IMR-90 (cell line): ENCODE measurements at regions not wholly inside any gene's neighbourhood (a gene's known extent, or its start where the extent isn't known, plus 50 kb on each side); places are given as distances from the start of the nearest gene placed in this dataset.

Experiments used
- ATAC-seq: fragments of 200-7000 bp; cut with Tn5 transposase; 2 replicates; pipeline ENCODE4 v1.9.1; 2020; ENCODE audit warnings: low read depth, mild to moderate bottlenecking, moderate library complexity
- BruUV-seq: library from RNA; stranded (reverse); fragments of 400-500 nt; replicated peaks from 2 replicates; lab custom pipeline; 2021; lab: Mats Ljungman, UMichigan
- CTCF ChIA-PET: fragments of 300-600 bp; formaldehyde crosslinking; extraction: SDS; loops from one replicate; lab custom pipeline; 2021; ENCODE audit warnings: antibody characterized with exemption; lab: Yijun Ruan, JAX
- POLR2A ChIA-PET: fragments of 300-600 bp; sonication (Branson Sonifier 250); formaldehyde crosslinking; loops from one replicate; lab custom pipeline; 2022; ENCODE audit warnings: antibody characterized with exemption; ENCODE audit not compliant: unreplicated experiment; lab: Charles Lee
- DNase-seq: peaks from one replicate; pipeline ENCODE4 v3.0.0; 2013
- H2AFZ ChIP-seq: replicated peaks from 2 replicates; pipeline ENCODE3; 2013; ENCODE audit warnings: low read length, mild to moderate bottlenecking; ENCODE audit not compliant: poor library complexity
- H2AK5ac ChIP-seq: 2 replicates; pipeline ENCODE4 v1.6.1; 2013; ENCODE audit warnings: low read depth, low read length, inconsistent platforms
- H2AK9ac ChIP-seq: replicated peaks from 2 replicates; pipeline ENCODE3; 2013; ENCODE audit warnings: mild to moderate bottlenecking, low read depth, low read length, moderate library complexity; ENCODE audit not compliant: poor library complexity
- H2BK120ac ChIP-seq: 2 replicates; pipeline ENCODE4 v1.6.1; 2013; ENCODE audit warnings: low read depth, low read length, inconsistent platforms
- H2BK15ac ChIP-seq: 3 replicates; pipeline ENCODE4 v1.6.1; 2013; ENCODE audit warnings: low read depth, low read length, inconsistent platforms
- H2BK20ac ChIP-seq: 2 replicates; pipeline ENCODE4 v1.6.1; 2013; ENCODE audit warnings: low read depth, mild to moderate bottlenecking, inconsistent platforms, low read length, moderate library complexity
- H2BK5ac ChIP-seq: 2 replicates; pipeline ENCODE4 v1.6.1; 2013; ENCODE audit warnings: mild to moderate bottlenecking, low read depth, low read length, inconsistent platforms; ENCODE audit not compliant: poor library complexity, severe bottlenecking
- H3K14ac ChIP-seq: replicated peaks from 2 replicates; pipeline ENCODE4 v1.6.1; 2013; ENCODE audit warnings: low read depth, low read length, inconsistent platforms
- H3K18ac ChIP-seq: 2 replicates; pipeline ENCODE4 v1.6.1; 2013; ENCODE audit warnings: low read depth, low read length, control low read depth
- H3K23ac ChIP-seq: 2 replicates; pipeline ENCODE4 v1.6.1; 2013; ENCODE audit warnings: low read depth, low read length, inconsistent platforms
- H3K27ac ChIP-seq: 2 replicates; pipeline ENCODE4 v1.5.1; 2013; ENCODE audit warnings: mild to moderate bottlenecking, control low read depth, low read length; ENCODE audit not compliant: insufficient read depth
- H3K27me3 ChIP-seq: 2 replicates; pipeline ENCODE4 v1.6.1; 2013; ENCODE audit warnings: low read length; ENCODE audit not compliant: control insufficient read depth, insufficient read depth
- H3K36me3 ChIP-seq: 2 replicates; pipeline ENCODE4 v1.6.1; 2013; ENCODE audit warnings: low read length, mixed read lengths; ENCODE audit not compliant: control insufficient read depth, insufficient read depth
- H3K4ac ChIP-seq: 2 replicates; pipeline ENCODE4 v1.6.1; 2013; ENCODE audit warnings: low read depth, low read length, inconsistent platforms
- H3K4me1 ChIP-seq: 2 replicates; pipeline ENCODE4 v1.6.1; 2013; ENCODE audit warnings: low read length, mixed read lengths; ENCODE audit not compliant: control insufficient read depth, insufficient read depth
- H3K4me2 ChIP-seq: 2 replicates; pipeline ENCODE4 v1.6.1; 2013; ENCODE audit warnings: low read depth, mild to moderate bottlenecking, control low read depth, low read length, moderate library complexity
- H3K4me3 ChIP-seq: 2 replicates; pipeline ENCODE4 v1.5.1; 2013; ENCODE audit warnings: low read depth, mild to moderate bottlenecking, control low read depth, low read length, moderate library complexity; ENCODE audit not compliant: insufficient read depth
- H3K56ac ChIP-seq: 2 replicates; pipeline ENCODE4 v1.6.1; 2013; ENCODE audit warnings: low read length, inconsistent platforms; ENCODE audit not compliant: insufficient read depth; ENCODE audit errors: extremely low read depth
- H3K79me1 ChIP-seq, 2 experiments: 2 replicates each; pipeline ENCODE4 v1.6.1; 2013; ENCODE audit warnings: low read length in 2 of 2, inconsistent platforms in 1 of 2, low read depth in 1 of 2
- H3K9ac ChIP-seq: 2 replicates; pipeline ENCODE4 v1.6.1; 2013; ENCODE audit warnings: low read depth, low read length, control low read depth
- H3K9me1 ChIP-seq: 2 replicates; pipeline ENCODE4 v1.6.1; 2013; ENCODE audit warnings: low read length, inconsistent platforms; ENCODE audit not compliant: insufficient read depth
- H3K9me3 ChIP-seq: 2 replicates; pipeline ENCODE4 v1.6.1; 2013; ENCODE audit warnings: low read length; ENCODE audit not compliant: control insufficient read depth, insufficient read depth
- H4K20me1 ChIP-seq: 2 replicates; pipeline ENCODE4 v1.6.1; 2013; ENCODE audit warnings: low read length, inconsistent platforms; ENCODE audit not compliant: insufficient read depth
- H4K5ac ChIP-seq: 2 replicates; pipeline ENCODE4 v1.6.1; 2013; ENCODE audit warnings: mild to moderate bottlenecking, low read depth, low read length, control low read depth
- H4K8ac ChIP-seq, 2 experiments: 2 replicates each; pipeline ENCODE4 v1.6.1; 2013; ENCODE audit warnings: low read depth in 2 of 2, low read length in 2 of 2, control low read depth in 1 of 2, inconsistent platforms in 1 of 2
- H4K91ac ChIP-seq: 2 replicates; pipeline ENCODE4 v1.6.1; 2013; ENCODE audit warnings: low read depth, low read length, inconsistent platforms; ENCODE audit not compliant: insufficient read depth
- CHD1 ChIP-seq: IDR thresholded peaks from 2 replicates; pipeline ENCODE4 v1.6.1; 2012; ENCODE audit warnings: low read depth, low read length, improper control_type of control experiment
- MAFK ChIP-seq: IDR thresholded peaks from 2 replicates; pipeline ENCODE4 v1.6.1; 2012; ENCODE audit warnings: low read depth, low read length, improper control_type of control experiment
- NFE2L2 ChIP-seq: fragments of 150-350 bp; IDR thresholded peaks from 2 replicates; pipeline ENCODE4 v1.6.1; 2016; ENCODE audit warnings: low read depth, mild to moderate bottlenecking, low read length
- RAD21 ChIP-seq: IDR thresholded peaks from 2 replicates; pipeline ENCODE4 v1.6.1; 2012; ENCODE audit warnings: low read length, improper control_type of control experiment
- RCOR1 ChIP-seq: IDR thresholded peaks from 2 replicates; pipeline ENCODE4 v1.6.1; 2012; ENCODE audit warnings: mild to moderate bottlenecking, low read length, improper control_type of control experiment; ENCODE audit not compliant: insufficient replicate concordance
- SMC3 ChIP-seq: fragments of 150-350 bp; IDR thresholded peaks from 2 replicates; pipeline ENCODE4 v1.6.1; 2016; ENCODE audit warnings: low read depth, mild to moderate bottlenecking, antibody characterized with exemption, low read length, moderate library complexity
- WGBS, 2 experiments: methylation state at CpG; one replicate each; pipeline versions ENCODE4 v1.1.5 to v1.1.7; 2013; ENCODE audit warnings: missing lambda C conversion rate in 2 of 2; ENCODE audit not compliant: insufficient read length in 1 of 2; ENCODE audit errors: extremely low coverage in 2 of 2; 5-methylcytosine and 5-hydroxymethylcytosine counted together
- dilution Hi-C: fragments of 300-500 bp; cut with HindIII; formaldehyde crosslinking; loops from one replicate; pipeline ENCODE4 v1.14.3; 2018; ENCODE audit warnings: low sequenced_read_pairs; ENCODE audit not compliant: unreplicated experiment
- in situ Hi-C: fragments of 300-500 bp; cut with MboI; formaldehyde crosslinking; loops from 3 replicates; pipeline ENCODE4 v1.14.3; 2019; ENCODE audit warnings: low sequenced_read_pairs, inconsistent platforms, mixed read lengths
- intact Hi-C: fragments of 100-400 bp; cut with micrococcal nuclease; formaldehyde crosslinking; loops from 2 replicates; pipeline ENCODE4 v1.10.0; 2022
- TF ChIP-seq, protein P1 (sequence below): conservative IDR thresholded peaks from 2 replicates; pipeline ENCODE4 v1.5.1; 2012; ENCODE audit warnings: mild to moderate bottlenecking, low read depth, low read length, improper control_type of control experiment

DNA sequence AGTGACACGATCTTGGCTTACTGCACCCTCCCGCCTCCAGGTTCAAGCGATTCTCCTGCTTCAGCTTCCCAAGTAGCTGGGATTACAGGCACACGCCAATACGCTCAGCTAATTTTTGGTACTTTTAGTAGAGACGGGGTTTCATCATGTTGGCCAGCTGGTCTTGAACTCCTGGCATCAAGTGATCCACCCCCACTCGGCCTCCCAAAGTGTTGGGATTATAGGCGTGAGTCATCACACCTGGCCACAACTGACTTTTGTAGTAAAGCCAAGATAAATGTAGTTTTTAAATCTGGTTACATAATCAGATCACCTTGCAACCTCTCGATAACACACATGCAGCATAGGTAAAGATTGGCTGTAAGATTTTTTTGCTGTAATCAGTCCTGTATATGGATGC lies 657.5 kb upstream of the DPPA4 start:
- H3K14ac ChIP-seq: no peak overlapping the region
- ChIA-PET CTCF (no interaction called here), POLR2A (no interaction called here)
- H2AK5ac ChIP-seq: no peak overlapping the region
- H3K36me3 ChIP-seq: no peaks in the 10 kb centered on the region
- no peak overlapping the region for H2BK15ac ChIP-seq
- no peak overlapping the region for H4K8ac ChIP-seq
- H3K9ac ChIP-seq: no peak overlapping the region
- DNase-seq (no peak), ATAC-seq (no peak)
- in situ Hi-C loops (no loop called here), dilution Hi-C loops (no loop called here), intact Hi-C loops (no loop called here)
- no peak overlapping the region for H3K4me3 ChIP-seq
- H2AFZ ChIP-seq: no peak overlapping the region
- no peak overlapping the region for H4K91ac ChIP-seq
- no peaks in the 10 kb centered on the region for H3K4me1 ChIP-seq
- TF ChIP-seq SMC3 (no peak), CHD1 (no peak), RAD21 (no peak), RCOR1 (no peak), MAFK (no peak), NFE2L2 (no peak)
- TF ChIP-seq, protein P1, sequence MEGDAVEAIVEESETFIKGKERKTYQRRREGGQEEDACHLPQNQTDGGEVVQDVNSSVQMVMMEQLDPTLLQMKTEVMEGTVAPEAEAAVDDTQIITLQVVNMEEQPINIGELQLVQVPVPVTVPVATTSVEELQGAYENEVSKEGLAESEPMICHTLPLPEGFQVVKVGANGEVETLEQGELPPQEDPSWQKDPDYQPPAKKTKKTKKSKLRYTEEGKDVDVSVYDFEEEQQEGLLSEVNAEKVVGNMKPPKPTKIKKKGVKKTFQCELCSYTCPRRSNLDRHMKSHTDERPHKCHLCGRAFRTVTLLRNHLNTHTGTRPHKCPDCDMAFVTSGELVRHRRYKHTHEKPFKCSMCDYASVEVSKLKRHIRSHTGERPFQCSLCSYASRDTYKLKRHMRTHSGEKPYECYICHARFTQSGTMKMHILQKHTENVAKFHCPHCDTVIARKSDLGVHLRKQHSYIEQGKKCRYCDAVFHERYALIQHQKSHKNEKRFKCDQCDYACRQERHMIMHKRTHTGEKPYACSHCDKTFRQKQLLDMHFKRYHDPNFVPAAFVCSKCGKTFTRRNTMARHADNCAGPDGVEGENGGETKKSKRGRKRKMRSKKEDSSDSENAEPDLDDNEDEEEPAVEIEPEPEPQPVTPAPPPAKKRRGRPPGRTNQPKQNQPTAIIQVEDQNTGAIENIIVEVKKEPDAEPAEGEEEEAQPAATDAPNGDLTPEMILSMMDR: no peak
- H2BK120ac ChIP-seq: no peak overlapping the region
- H2BK5ac ChIP-seq: no peak overlapping the region
- H3K56ac ChIP-seq: no peak overlapping the region
- no peaks in the 10 kb centered on the region for H3K27me3 ChIP-seq
- H3K4ac ChIP-seq: no peak overlapping the region
- no peak overlapping the region for H2AK9ac ChIP-seq
- WGBS, 2 experiments: 100% methylated on average over 1 of the region's 9 CpGs; no CpG with 5 or more reads in 1 of the 2 experiments
- H4K20me1 ChIP-seq: no peaks in the 10 kb centered on the region
- H3K79me1 ChIP-seq: no peaks in the 10 kb centered on the region
- no TSS peak for BruUV-seq
- H3K4me2 ChIP-seq: no peak overlapping the region
- H3K27ac ChIP-seq: no peak overlapping the region
- no peak overlapping the region for H3K18ac ChIP-seq
- no peaks in the 10 kb centered on the region for H3K9me1 ChIP-seq
- H3K23ac ChIP-seq: no peak overlapping the region
- no peaks in the 10 kb centered on the region for H3K9me3 ChIP-seq
- no peak overlapping the region for H4K5ac ChIP-seq
- no peak overlapping the region for H2BK20ac ChIP-seq
